Peyer's patch (tissue), 4 donors: ENCODE measurements at regions not wholly inside any gene's neighbourhood (a gene's known extent, or its start where the extent isn't known, plus 50 kb on each side); places are given as distances from the start of the nearest gene placed in this dataset.
"Not testable (repeated sequence)": the region's sequence is repeated elsewhere in the genome, so short reads cannot be mapped to it uniquely, and the experiment has no call there.

ENCODE experiments used
- DNase-seq, 3 donors: peaks; one replicate each; pipeline ENCODE4 v3.0.0-alpha.2; 2017 to 2019
- H3K27ac ChIP-seq, 4 donors: fragments of 200-600 bp; sonication (generic); one replicate each; pipeline ENCODE4 v1.5.1; 2016 to 2019
- H3K27me3 ChIP-seq, 2 donors: fragments of 200-600 bp; sonication (generic); one replicate each; pipeline ENCODE4 v1.5.1; 2019
- H3K36me3 ChIP-seq, 3 donors: fragments of 200-600 bp; sonication (generic); one replicate each; pipeline ENCODE4 v1.5.1; 2016 to 2019
- H3K4me1 ChIP-seq, 4 donors: fragments of 200-600 bp; sonication (generic); one replicate each; pipeline ENCODE4 v1.5.1; 2016 to 2019
- H3K4me3 ChIP-seq, 4 donors: fragments of 200-600 bp; sonication (generic); 1 replicate in 3 of 4; 2 replicates in 1 of 4; pipeline ENCODE4 v1.5.1; 2016 to 2019; ENCODE audit warnings: mild to moderate bottlenecking in 1 of 4
- H3K9me3 ChIP-seq, 4 donors: fragments of 200-600 bp; sonication (generic); one replicate each; pipeline ENCODE4 v1.5.1; 2016 to 2019; ENCODE audit warnings: mild to moderate bottlenecking in 1 of 4
- CTCF ChIP-seq, 6 experiments: fragments of 450-650 bp in 4 of 6; fragments of 200-600 bp in 2 of 6; sonication (generic) in 1 of 6; IDR thresholded peaks; one replicate each; pipeline ENCODE4 v1.5.1; 2017 to 2019; ENCODE audit warnings: antibody characterized with exemption in 6 of 6, mild to moderate bottlenecking in 3 of 6, moderate library complexity in 1 of 6
- POLR2A ChIP-seq, 2 donors: fragments of 450-650 bp; IDR thresholded peaks; one replicate each; pipeline ENCODE4 v1.5.1; 2017; ENCODE audit warnings: antibody characterized with exemption in 2 of 2, mild to moderate bottlenecking in 2 of 2, moderate library complexity in 2 of 2

- Histone ChIP-seq H3K9me3 (no peaks in the 10 kb centered on the region), H3K27me3 (no peaks in the 10 kb centered on the region), H3K4me1 (no peaks in the 10 kb centered on the region), H3K27ac (no peak overlapping the region), H3K36me3 (no peaks in the 10 kb centered on the region), H3K4me3 (no peak overlapping the region)
- DNase-seq: no peak
- TF ChIP-seq CTCF (IDR thresholded peaks at IDR 0.05): no peak
These were observed 95.2 kb upstream of the PHF24 start for GRCh38 chr9:34862836-34863235.

GRCh38 chr9:34862043-34862442 is 96.0 kb upstream of the PHF24 start:
- DNase-seq: no peak
- no peak overlapping the region for H3K27ac ChIP-seq
- no peaks in the 10 kb centered on the region for H3K4me1 ChIP-seq
- H3K9me3 ChIP-seq: no peaks in the 10 kb centered on the region
- no peak overlapping the region for H3K4me3 ChIP-seq
- H3K36me3 ChIP-seq: no peaks in the 10 kb centered on the region
- TF ChIP-seq CTCF (IDR thresholded peaks at IDR 0.05) (no peak), POLR2A (IDR thresholded peaks at IDR 0.05) (no peak)
- no peaks in the 10 kb centered on the region for H3K27me3 ChIP-seq

- H3K27ac ChIP-seq, H3K36me3 ChIP-seq, H3K4me1 ChIP-seq, H3K9me3 ChIP-seq, H3K27me3 ChIP-seq, DNase-seq, H3K4me3 ChIP-seq: not testable (repeated sequence)
These were observed 103.1 kb upstream of the PHF24 start for GRCh38 chr9:34855016-34855415.

GRCh38 chr9:34830068-34830467 is 120.1 kb upstream of the CCL21 start:
- H3K9me3 ChIP-seq: no peaks in the 10 kb centered on the region
- TF ChIP-seq POLR2A (IDR thresholded peaks at IDR 0.05): no peak
- no peak for TF ChIP-seq CTCF (IDR thresholded peaks at IDR 0.05)
- no peaks in the 10 kb centered on the region for H3K4me1 ChIP-seq
- no peaks in the 10 kb centered on the region for H3K27me3 ChIP-seq
- H3K36me3 ChIP-seq: no peaks in the 10 kb centered on the region
- H3K27ac ChIP-seq: no peak overlapping the region
- DNase-seq: no peak
- no peak overlapping the region for H3K4me3 ChIP-seq

GRCh38 chr9:34826999-34827538 is 117.1 kb upstream of the CCL21 start:
- no peak overlapping the region for H3K27ac ChIP-seq
- no peaks in the 10 kb centered on the region for H3K27me3 ChIP-seq
- no peaks in the 10 kb centered on the region for H3K9me3 ChIP-seq
- H3K36me3 ChIP-seq: no peaks in the 10 kb centered on the region
- TF ChIP-seq CTCF (IDR thresholded peaks at IDR 0.05): no peak
- TF ChIP-seq POLR2A (IDR thresholded peaks at IDR 0.05): no peak
- no peaks in the 10 kb centered on the region for H3K4me1 ChIP-seq
- no peak overlapping the region for H3K4me3 ChIP-seq
- no peak for DNase-seq

GRCh38 chr9:34825775-34826174 is 115.8 kb upstream of the CCL21 start:
- Histone ChIP-seq H3K4me1 (no peaks in the 10 kb centered on the region), H3K36me3 (no peaks in the 10 kb centered on the region), H3K9me3 (no peaks in the 10 kb centered on the region), H3K27ac (no peak overlapping the region), H3K4me3 (no peak overlapping the region), H3K27me3 (no peaks in the 10 kb centered on the region)
- TF ChIP-seq CTCF (IDR thresholded peaks at IDR 0.05): no peak
- no peak for TF ChIP-seq POLR2A (IDR thresholded peaks at IDR 0.05)
- DNase-seq: no peak
